ENCODE measurements at regions not wholly inside any gene's neighbourhood (a gene's known extent, or its start where the extent isn't known, plus 50 kb on each side); places are given as distances from the start of the nearest gene placed in this dataset.

DNA sequence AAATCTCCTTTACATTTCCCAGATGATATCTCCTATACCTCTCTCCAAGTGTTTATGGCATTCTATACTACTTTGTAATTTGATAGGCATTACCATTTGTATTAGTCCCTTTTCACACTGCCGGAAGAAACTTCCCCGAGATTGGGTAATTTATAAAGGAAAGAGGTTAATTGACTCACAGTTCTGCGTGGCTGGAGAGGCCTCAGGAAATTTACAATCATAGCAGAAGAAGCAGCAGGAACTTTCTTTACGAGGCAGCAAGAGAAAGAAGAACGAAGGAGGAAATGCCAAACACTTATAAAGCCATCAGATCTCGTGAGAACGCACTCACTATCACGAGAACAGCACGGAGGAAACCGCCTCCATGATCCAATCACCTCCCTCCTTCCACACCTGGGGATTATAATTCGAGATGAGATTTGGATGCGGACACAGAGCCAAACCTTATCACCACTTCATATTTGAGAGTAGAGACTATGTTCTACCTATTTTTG, 1194.6 kb downstream of the SORCS1 start:
- no peak for DNase-seq

DNA sequence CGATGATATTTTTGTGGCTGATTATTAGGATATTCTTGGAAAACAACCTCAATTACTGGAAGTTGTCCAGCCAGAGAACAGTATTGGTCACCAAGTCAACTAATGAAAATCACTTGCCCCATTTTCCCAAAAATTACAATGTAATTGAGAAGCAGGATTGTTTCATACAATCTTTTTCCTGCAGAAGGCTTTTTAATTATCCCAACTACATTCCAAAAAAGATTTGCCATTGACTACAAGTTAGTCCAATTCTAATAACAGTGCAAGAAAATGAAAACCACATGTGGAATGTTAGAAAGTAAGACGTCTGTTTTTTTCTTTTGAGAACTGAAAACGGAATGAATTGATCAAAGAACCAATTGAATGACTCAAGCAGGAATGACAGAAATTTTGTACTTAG, 1195.8 kb downstream of the SORCS1 start:
- DNase-seq: no peak

DNA sequence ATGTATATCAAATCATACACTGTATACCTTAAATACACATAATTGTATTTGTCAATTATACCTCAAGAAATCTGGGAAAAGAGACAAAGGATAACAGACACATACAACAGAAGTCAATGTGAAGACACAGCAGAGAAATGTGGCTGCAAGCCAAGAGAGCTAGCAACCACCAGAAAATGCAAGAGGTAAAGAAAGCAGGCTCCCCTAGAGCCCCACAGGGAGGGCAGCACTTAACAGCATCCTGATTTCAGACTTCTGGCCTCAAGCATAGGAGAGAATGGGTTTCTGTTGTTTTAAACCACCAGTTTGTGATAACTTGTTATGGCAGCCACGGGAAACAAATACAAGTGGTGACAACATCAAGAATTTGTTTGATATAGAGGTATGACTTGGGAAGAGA, 1197.2 kb downstream of the SORCS1 start:
- no peak for DNase-seq

DNA sequence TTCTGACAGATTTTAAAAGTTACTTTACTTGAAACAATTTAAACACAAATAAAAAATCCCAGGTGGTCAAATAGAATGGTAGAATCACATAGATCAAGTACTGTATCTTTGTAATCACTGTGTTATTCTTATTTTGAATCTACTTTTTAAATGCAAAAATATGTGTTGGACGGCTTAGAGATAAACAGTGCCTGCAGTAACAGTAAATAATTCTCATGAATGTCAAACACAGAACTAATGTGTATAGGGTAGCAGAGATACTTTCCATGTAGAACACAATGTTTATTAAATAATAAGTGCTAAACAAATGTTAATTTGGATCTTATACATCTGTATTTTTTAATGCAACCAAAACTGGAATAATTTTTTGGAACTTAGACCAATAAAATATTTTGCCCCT, 1199.4 kb downstream of the SORCS1 start:
- no peak for DNase-seq

DNA sequence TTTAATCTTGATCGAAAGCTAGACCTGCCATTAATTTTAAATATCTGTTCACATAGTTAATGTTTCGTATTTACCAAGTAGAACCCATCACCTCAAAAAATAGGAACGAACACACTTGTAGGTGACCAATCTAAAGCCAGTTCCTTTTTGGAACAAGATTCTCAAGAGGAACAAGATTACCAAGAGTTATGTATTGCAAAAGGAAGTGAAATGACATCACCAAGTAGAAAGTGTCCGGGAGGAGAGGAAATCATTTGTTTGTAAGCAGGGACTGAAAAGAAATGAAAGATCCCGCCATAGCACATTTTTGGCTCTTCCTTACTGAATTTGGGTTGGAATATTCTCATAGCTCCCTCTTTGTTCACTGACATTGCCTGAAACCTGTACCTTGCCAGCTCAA, 1200.5 kb downstream of the SORCS1 start:
- DNase-seq: no peak

DNA sequence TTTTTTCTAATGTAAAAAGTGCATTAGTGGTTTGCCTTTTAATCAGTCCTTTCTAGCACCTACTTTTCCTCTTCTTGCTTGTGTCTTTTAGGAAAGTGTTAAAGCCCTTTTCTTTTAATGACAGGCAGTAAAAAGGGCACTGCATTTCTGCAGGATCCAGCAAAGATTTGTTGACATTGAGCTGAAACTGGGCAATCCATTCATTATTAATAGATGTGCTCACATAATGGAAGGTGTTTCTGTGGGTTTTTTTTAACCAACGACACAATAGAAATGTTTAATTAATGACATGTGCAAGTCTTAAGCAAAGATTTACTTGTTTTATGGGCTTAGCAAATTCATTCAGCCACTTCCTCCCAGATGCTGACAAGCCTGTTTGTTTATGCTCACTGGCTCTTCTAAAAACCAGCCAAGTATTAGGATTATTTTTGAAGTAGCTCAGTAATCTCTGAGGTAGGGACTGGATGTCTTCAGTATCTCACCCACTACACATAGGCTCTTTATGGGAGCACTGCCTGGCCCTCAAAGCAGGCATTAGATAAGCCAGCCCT, 1201.1 kb downstream of the SORCS1 start:
- DNase-seq: no peak

DNA sequence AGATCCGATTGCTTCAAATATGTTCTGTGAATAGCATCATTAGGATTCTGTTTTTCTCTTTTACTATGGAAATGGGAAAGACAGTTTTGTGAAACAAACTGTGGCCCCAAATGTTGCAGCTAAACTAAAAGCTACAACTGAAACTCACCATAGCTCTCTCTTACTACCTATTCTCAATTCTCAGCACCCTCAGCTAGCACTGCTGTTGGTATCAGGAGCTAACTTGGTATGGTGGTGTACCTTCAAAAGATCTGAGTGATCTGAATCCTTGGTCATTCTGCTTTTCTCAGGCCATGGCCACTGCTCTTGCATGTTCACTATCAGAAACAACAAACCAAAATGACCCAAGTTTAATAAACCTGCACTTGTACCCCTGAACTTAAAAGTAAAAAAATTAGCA, 1208.0 kb downstream of the SORCS1 start:
- DNase-seq: no peak

DNA sequence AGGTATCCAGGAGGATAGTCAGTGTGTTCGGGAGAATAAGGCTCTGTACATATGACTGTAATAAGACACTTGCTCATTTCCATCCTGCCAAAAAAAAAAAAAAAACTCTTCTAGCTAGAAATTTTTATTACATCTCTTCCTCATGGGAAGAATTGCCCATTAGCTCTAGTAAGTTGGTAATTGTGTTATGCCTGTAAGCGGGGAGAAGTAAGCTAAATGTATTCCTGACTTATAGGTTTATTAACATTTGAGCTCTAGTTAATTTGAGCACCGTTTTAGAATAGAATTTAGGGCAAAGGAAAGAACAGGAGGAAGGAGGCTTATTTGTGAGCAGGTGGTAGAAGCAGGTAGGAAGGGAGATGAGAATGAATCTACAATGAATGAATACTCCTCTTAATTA, 1210.6 kb downstream of the SORCS1 start:
- DNase-seq: no peak

DNA sequence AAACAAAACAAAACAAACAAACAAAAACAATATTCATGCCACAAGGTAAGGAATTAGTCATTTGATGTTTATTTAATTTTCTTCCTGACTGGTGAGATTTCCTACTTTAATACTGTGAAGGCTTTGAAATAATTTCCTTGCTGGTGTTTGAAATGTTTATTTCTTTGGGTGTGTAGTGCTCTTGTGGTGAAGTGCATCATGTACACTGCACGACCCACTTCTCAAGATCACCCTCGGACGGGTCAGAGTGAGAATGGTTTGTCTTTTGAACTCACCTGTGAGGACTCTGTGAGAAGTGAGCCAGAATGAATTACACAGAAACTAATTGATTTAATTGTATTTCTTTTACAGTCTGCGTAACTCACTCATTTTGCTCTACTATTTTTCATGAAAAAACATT, 1211.5 kb downstream of the SORCS1 start:
- no peak for DNase-seq

DNA sequence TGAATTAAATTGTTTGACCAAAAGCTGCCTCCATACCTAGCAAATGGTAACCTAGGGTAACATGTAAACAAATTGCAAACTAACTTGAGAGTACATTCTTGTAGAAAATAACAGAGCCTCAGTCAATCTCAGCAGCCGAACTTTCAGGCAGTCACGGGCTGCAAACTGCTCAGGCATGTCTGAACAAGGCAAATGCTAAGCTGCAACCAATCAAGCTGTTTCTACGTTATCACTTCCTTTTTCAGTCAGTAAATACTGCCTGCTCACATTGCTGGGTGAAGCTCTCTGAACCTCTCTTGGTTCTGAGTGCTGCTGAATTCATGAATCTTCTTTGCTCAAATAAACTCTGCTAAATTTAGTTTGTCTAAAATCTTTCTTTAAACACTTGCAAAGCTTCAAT, 1212.4 kb downstream of the SORCS1 start:
- DNase-seq: no peak

DNA sequence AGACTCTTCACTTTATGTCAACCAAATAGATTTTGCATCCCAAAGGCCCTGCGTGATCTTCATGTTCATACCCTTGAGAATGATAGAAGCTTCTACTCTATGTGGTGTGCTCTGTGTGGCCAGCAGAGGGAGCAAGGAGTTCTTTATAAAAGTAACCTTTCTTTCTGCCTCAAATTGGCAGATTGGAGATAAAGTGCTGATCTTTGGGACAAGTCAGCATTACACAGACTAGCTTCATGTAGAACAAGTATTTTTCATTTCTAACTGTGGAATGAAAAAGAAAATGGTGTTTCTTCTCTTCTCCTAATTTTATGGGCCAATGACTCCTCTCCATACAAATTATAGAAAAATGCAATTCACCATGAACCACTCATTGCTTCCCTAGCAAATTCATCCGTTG, 1214.1 kb downstream of the SORCS1 start:
- peak in 1 of 2 donors; percentile 0 for DNase-seq

DNA sequence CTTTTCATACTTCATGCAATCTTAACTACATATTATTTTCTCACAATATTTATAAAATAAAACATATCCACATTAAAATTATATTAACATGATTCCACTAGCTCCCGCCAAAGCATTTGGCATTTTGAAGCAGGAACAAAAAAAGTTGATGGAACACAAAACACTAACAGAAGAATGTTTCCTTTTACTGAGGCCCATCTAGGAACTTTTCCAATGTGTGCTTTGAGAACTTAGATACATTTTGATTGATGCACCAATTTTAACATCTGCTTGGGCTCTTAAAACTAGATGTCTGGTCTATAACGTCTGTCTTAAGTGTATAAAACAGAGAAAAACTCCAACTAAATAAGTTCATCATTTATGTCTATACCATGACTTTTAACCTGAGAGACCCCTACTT, 1214.8 kb downstream of the SORCS1 start:
- DNase-seq: no peak

DNA sequence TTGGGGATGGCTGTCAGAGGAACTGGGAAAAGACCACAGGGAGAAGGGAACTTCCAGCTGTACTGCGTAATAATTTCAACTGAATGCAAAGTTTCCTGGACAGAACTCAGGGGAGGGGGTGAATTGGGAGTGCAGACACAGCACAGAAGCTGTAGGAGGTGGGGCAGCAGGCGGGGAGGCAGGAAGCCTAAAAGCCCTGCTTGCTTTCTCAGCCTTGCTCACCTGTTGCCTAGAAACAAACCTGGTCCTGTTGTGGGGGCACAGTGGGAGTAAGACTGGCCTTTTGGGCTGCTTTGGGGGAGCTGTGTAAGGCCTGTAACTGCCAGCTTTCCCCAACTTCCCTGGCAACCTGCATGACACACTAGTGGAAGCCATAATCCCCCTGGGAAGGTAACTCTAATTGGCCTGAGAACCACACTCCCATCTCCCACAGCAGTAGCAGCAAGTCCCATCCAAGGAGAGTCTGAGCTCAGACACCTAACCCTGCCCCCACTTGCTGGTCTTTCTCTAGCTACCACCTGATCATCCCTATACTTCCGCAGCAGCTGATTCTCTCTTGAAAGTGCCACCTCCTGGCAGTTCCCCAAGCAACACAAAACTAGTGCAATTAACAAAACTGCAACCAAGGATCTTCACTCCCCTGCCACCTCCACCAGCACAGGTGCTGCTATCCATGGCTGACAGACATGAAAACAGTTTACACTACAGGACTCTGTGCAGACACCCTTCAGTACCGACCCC, 1239.3 kb downstream of the SORCS1 start:
- no peak for DNase-seq

DNA sequence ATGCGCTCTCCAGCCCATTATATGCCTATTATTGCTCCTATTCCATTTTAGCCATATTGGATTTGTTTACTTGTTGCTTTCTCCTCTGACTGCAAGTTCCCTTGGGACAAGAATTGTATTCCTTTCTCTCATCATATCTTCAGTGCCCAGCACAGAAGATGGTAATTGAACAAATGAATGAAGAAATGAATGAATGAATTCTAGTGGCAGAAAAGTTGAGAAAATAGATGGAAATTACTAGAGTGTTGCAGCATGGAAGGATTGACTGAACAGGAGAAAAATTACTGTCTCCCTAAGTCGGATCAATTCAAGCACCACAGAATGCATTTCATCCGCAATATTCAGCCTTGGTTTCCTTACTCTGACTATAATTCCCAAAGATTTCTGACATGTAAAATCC, 1243.2 kb downstream of the SORCS1 start:
- DNase-seq: no peak

DNA sequence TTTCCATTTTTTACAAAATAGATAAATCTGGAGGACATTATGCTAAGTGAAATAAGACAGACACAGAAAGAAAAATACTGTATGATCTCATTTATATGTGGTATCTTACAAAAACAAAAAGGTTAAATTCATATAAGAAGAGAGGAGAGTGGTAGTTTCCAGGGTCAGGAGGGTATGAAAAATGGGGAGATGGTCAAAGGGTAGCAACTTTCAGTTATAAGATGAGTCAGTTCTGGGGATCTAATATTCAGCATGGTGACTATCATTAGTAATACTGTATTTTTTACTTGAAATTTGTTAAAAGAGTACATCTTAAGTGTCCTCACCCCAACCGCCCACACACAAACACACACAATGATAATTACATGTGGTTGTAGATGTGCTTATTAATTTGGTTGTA, 1250.1 kb downstream of the SORCS1 start:
- no peak for DNase-seq

DNA sequence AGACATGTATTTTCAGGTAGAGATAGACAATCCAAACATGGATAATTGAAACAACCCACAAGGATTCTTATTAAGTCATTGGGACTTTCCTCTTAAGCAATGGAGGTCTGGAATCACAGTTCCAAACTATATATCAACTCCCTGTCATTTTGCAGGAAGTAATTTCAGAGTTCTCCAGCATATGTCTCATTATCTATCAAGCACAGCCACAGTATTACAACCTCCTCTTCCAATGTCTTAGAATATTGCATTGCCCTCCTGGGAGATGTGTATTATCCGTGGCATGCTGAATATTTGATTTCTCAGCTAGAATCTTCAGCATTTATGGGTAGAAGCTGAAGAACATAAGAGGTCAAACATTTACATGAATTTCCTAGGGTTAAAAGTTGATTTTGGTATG, 1255.8 kb downstream of the SORCS1 start:
- DNase-seq: no peak

DNA sequence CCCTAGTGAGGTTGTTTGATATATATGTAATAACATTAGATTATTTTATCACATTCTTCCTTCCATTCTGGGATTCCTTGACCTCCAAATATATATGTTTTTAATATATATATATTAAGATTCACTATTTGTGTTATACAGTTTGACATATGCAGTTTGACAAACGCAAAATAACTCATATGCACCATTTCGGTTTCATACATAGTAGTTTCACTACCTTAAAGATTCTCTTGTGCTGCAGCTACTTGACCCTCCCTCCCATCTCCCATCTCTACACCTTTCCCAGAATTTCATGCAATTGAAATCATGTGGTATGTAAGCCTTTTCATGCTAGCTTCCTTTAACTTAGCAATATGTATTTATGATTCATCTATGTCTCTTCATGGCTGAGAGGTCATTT, 1244.4 kb downstream of the SORCS3 start:
- DNase-seq: no peak

DNA sequence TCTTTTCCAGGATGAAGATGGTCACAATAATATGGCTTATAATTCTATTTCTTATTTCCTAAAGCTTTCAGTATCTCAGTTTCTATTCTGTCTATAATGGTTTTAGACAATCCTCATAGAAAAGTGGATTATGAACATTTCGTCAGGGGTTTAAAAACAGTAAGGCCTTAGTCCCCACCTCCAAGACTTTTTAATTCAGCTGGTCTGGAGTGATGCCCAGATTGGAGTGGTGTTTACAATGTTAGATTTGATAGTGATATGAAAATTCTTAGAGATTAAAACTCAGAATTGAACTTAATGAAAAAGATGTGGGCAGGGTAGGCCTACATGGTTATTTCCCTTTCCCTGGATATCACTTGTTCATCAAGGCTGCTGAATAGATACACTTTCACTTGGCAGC, 1238.3 kb downstream of the SORCS3 start:
- DNase-seq: no peak

DNA sequence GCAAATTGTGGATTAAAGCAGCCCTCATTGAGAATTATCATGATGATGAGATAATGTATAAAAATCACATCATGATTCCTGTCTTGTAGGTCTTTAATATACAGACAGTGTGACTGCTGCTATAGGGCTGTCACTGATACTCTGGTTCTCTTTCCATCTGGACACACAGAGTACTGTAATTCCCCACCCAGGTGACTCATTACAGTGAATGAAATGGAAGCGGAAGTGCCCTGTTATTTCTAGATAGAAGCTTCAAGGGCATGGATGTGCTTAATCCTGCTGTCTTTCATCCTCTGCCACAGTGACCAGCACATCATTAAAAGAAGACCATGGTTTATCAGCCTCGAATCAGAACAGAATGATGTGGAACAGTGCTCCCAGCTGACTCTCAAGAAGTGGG, 1234.0 kb downstream of the SORCS3 start:
- DNase-seq: no peak

DNA sequence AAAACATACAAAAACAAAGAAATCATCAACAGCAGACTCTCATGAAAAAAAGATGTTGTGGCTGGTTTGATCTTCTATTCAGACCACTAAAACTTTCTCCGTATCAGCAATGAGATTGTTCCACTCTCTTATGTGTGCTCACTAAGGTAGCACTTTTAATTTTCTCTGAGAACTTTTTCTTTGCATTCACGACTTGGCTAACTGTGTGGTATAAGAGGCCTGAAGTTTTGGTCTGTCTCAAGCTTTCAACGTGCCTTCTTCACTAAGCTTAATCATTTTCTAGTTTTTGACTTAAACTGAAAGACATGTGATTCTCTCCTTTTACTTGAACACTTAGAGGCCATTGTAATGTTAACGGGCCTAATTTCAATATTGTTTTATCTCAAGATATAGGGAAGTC, 1231.6 kb downstream of the SORCS3 start:
- DNase-seq: no peak

DNA sequence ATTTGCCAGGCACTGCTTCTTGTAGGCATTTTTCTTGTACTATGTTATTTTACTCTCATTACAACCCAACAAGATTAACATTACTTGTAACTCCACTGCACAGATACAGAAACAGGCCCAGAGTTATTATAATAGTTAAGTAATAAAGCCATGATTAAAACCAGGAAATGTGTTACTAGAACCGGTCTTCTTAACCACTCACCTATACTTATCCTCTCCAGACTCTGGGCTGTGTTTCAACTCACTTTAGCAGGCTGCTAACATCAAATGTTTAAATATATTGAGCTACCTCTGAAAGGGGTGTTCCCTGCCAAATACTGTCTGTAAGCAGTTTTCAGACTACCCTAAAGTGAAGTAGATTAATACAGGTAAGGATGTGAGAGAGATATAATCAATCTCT, 1227.8 kb downstream of the SORCS3 start:
- no peak for DNase-seq

DNA sequence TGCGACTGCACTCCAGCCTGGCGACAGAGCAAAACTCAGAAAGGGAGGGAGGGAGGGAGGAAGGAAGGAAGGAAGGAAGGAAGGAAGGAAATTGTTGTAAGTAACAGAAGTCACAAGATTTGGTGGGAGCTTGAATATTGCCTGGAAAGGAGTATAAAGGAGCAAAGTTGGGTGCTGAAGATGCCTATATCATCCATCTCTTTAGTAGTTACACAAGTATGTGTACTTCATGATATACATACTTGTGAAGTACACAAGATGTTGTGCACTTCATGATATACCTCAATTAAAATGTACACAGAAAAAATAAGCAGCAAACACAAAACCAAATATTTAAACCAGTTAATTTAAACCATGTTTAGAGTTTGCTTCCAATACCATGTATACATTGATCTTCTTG, 1223.8 kb downstream of the SORCS3 start:
- DNase-seq: no peak

DNA sequence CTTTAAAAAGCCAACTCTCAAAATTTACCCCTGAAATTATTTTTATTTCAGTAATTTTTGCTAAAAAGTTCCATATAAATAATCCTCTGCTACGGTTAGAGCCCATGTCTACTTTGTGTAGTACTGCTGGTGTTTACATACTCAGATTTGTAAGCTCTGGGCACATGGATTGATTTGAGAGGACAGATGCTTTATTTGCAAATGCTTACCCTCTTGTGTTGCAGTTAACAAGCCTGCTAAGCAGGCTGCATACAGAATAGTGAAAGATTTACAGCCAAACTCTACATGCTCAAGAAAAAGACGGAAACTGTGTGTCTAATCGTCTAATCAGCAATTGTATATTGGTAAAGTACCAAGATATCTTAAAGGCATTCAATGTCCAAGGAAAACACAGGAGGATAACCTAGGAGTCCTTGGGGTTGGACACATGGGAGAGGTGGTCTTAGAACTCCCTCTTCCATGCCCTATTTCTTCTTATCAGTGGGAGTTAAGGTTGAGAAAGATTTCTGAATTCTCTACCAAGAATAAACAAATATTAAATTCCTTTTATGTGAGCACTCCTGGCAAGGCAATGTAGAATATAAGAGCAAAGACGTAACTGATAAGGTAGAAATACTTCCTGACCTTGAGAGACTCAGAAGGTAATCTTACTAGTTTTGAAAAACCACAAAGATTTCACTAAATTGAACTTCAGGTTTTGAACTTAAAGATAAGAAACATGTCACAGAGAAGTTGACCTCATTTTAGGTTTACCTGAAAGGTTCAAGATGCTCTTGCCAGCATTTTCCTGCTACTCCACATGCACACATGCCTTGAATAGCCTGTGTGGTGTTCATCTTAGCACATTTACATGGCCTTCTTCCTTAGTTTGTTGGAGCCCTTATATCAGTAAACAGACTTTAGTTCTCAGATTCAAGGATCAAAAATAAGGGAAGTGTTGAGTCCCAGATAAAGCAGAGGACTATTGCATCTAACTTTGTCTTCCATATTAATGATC, 1216.5 kb downstream of the SORCS3 start:
- DNase-seq: no peak

DNA sequence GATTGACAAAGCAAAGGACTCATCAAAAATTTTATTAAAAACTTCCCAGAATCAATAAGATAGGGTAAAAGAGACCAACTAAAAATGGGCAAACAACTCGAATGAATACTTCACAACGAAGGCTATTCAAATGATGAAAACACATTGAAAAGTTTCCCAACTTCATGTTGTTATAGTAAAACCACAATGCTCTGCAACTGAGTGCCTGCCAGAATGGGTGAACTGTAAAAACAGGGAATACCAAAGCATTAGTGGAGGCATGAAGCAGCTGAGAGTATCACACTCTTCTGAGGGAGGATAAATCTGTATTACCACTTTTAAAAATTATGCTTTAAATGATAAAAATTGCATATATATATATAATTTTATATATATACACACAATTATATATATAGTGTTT, 1214.7 kb downstream of the SORCS3 start:
- no peak for DNase-seq

Measured in CD4-positive, alpha-beta T cell treated with Interleukin-1 beta for 1 hour (primary cell).